Glutamatergic neuron (in vitro differentiated cells): ENCODE measurements at regions not wholly inside any gene's neighbourhood (a gene's known extent, or its start where the extent isn't known, plus 50 kb on each side); places are given as distances from the start of the nearest gene placed in this dataset.
"Not testable (repeated sequence)": the region's sequence is repeated elsewhere in the genome, so short reads cannot be mapped to it uniquely, and the experiment has no call there.

Experiments used
- DNase-seq: peaks from one replicate; pipeline ENCODE4 v3.0.0; 2022
- H3K27ac Mint-ChIP-seq: one replicate; pipeline ENCODE4 v1.8.0; 2020; ENCODE audit warnings: mild to moderate bottlenecking, mixed read lengths, inconsistent platforms; ENCODE audit not compliant: unreplicated experiment
- H3K27me3 Mint-ChIP-seq: one replicate; pipeline ENCODE4 v1.8.0; 2020; ENCODE audit warnings: mild to moderate bottlenecking, moderate library complexity, mixed read lengths, inconsistent platforms; ENCODE audit not compliant: unreplicated experiment
- H3K36me3 Mint-ChIP-seq: one replicate; pipeline ENCODE4 v1.8.0; 2020; ENCODE audit warnings: mild to moderate bottlenecking, mixed read lengths, inconsistent platforms; ENCODE audit not compliant: unreplicated experiment
- H3K4me1 Mint-ChIP-seq: one replicate; pipeline ENCODE4 v1.8.0; 2020; ENCODE audit warnings: mild to moderate bottlenecking, low read depth, mixed read lengths, inconsistent platforms; ENCODE audit not compliant: unreplicated experiment
- H3K4me3 Mint-ChIP-seq: one replicate; pipeline ENCODE4 v1.8.0; 2020; ENCODE audit warnings: mild to moderate bottlenecking, mixed read lengths, inconsistent platforms; ENCODE audit not compliant: unreplicated experiment
- H3K9me3 Mint-ChIP-seq: one replicate; pipeline ENCODE4 v1.8.0; 2020; ENCODE audit warnings: mild to moderate bottlenecking, moderate library complexity, mixed read lengths, inconsistent platforms; ENCODE audit not compliant: unreplicated experiment
- CTCF ChIP-seq: fragments of 200-600 bp; sonication (generic); IDR thresholded peaks from one replicate; pipeline ENCODE4 v1.5.0; 2021; ENCODE audit not compliant: partially characterized antibody, unreplicated experiment

DNA sequence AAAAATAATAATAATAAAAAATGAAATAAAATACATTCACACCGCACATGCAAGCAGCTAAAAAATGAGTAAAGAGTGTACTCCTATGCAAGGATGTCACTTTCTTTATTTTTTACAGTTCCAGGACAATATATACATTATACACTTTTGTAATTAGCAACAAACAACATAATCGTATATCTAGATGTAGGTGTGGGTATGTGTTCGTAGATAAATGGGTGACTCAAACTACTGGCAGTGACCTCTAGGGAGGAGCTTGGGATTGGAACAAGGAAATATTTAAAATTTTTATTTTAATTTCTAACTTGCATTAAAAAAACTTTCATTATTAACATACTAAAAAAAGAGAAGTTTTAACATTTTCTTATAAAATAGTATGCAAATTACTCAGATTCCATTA, 86.1 kb upstream of the MYLIP start:
- Mint-ChIP-seq H3K27me3 (no peaks in the 10 kb centered on the region), H3K36me3 (peaks cover 7% of the 10 kb centered on the region), H3K9me3 (no peaks in the 10 kb centered on the region), H3K4me3 (no peak overlapping the region), H3K4me1 (no peaks in the 10 kb centered on the region), H3K27ac (no peak overlapping the region)
- TF ChIP-seq CTCF, result no peak
- DNase-seq, result no peak

GRCh38 chr6:16041327-16041726, 87.6 kb upstream of the MYLIP start:
- H3K9me3 Mint-ChIP-seq, result no peaks in the 10 kb centered on the region

DNA sequence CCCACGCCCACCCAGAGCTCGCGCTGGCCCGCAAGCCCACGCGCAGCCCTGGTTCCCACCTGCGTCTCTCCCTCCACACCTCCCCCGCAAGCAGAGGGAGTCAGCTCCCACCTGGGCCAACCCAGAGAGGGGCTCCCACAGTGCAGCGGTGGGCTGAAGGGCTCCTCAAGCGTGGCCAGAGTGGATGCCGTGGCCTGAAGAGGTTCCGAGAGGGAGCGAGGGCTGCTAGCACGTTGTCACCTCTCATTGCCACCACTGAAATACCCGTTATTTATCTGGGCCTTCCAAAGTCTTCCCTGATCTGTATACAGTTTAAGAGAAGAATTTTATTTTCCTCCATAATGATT, 88.3 kb upstream of the MYLIP start:
- no peak for TF ChIP-seq CTCF
- no peak for DNase-seq
- Mint-ChIP-seq H3K27me3 (no peaks in the 10 kb centered on the region), H3K9me3 (no peaks in the 10 kb centered on the region), H3K4me1 (no peaks in the 10 kb centered on the region), H3K36me3 (peaks cover 7% of the 10 kb centered on the region), H3K27ac (no peak overlapping the region), H3K4me3 (no peak overlapping the region)

More at GRCh38 chr6:16041327-16041726, 87.6 kb upstream of the MYLIP start:
- Mint-ChIP-seq H3K4me1 (no peaks in the 10 kb centered on the region), H3K27ac (no peak overlapping the region), H3K36me3 (peaks cover 7% of the 10 kb centered on the region), H3K4me3 (no peak overlapping the region), H3K27me3 (no peaks in the 10 kb centered on the region)
- no peak for TF ChIP-seq CTCF
- no peak for DNase-seq

DNA sequence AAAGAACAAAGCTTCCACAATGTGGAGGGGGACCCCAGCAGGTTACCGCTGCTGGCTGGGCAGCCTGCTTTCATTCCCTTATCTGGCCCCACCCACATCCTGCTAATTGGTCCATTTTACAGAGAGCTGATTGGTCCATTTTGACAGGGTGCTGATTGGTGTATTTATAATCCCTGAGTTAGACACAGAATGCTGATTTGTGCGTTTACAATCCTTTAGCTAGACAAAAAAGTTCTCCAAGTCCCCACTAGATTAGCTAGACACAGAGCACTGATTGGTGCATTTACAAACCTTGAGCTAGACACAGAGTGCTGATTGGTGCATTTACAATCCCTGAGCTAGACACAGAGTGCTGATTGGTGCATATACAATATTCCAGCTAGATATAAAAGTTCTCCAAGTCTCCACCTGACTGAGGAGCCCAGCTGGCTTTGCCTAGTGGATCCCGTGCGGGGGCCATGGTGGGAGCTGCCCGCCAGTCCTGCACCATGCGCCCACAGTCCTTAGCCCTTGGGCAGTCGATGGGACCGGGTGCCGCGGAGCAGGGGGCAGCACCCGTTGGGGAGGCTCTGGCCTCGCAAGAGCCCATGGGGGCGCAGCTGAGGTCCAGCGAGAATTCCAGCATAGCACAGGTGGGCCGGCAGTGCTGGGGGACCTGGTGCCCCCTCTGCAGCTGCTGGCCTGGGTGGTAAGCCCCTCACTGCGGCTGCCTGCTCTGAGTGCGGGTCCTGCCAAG, 88.8 kb upstream of the MYLIP start:
- H3K36me3 Mint-ChIP-seq, DNase-seq, H3K9me3 Mint-ChIP-seq, H3K4me1 Mint-ChIP-seq, H3K4me3 Mint-ChIP-seq, H3K27ac Mint-ChIP-seq, H3K27me3 Mint-ChIP-seq: not testable (repeated sequence)

DNA sequence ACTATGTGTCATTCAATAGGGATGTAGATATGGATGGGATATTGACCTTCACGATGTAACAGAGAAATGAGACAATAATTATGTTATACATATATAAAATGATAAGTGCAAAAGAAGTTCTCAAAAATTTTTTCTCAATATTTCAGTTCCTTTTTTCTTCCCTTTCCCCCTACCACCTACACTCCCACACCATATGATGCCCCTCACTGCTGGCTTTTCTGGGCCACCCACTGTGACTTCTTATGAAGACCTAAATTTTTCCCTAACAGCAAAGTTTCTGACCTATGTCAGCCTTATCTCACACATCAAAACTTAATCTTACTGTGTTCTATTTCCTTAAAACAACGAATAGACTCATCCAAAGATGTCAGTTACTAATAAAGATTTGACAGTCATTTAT, 89.9 kb upstream of the MYLIP start:
- Mint-ChIP-seq H3K4me3 (no peak overlapping the region), H3K9me3 (no peaks in the 10 kb centered on the region), H3K27me3 (no peaks in the 10 kb centered on the region), H3K36me3 (peaks cover 7% of the 10 kb centered on the region), H3K4me1 (no peaks in the 10 kb centered on the region), H3K27ac (no peak overlapping the region)
- TF ChIP-seq CTCF, result no peak
- no peak for DNase-seq
